LNCaP clone FGC (cell line): ENCODE measurements at regions not wholly inside any gene's neighbourhood (a gene's known extent, or its start where the extent isn't known, plus 50 kb on each side); places are given as distances from the start of the nearest gene placed in this dataset.

Experiments used
- DNase-seq: peaks from one replicate; pipeline ENCODE4 v3.0.0-alpha.2; 2011; ENCODE audit warnings: low read depth
- H3K4me3 ChIP-seq: 2 replicates; pipeline ENCODE4 v1.5.1; 2011; ENCODE audit warnings: mild to moderate bottlenecking, low read depth, low read length, control low read depth
- TF ChIP-seq, protein P1 (sequence below): IDR thresholded peaks from 2 replicates; pipeline ENCODE4 v1.5.1; 2012; ENCODE audit warnings: mild to moderate bottlenecking; ENCODE audit not compliant: control insufficient read depth, insufficient read depth; ENCODE audit errors: extremely low read depth

- no peak overlapping the region for H3K4me3 ChIP-seq
- no peak for DNase-seq
- TF ChIP-seq, protein P1, sequence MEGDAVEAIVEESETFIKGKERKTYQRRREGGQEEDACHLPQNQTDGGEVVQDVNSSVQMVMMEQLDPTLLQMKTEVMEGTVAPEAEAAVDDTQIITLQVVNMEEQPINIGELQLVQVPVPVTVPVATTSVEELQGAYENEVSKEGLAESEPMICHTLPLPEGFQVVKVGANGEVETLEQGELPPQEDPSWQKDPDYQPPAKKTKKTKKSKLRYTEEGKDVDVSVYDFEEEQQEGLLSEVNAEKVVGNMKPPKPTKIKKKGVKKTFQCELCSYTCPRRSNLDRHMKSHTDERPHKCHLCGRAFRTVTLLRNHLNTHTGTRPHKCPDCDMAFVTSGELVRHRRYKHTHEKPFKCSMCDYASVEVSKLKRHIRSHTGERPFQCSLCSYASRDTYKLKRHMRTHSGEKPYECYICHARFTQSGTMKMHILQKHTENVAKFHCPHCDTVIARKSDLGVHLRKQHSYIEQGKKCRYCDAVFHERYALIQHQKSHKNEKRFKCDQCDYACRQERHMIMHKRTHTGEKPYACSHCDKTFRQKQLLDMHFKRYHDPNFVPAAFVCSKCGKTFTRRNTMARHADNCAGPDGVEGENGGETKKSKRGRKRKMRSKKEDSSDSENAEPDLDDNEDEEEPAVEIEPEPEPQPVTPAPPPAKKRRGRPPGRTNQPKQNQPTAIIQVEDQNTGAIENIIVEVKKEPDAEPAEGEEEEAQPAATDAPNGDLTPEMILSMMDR: no peak
These were observed 278.3 kb downstream of the TEX29 start for GRCh38 chr13:111598747-111599146.

- DNase-seq: no peak
- no peak overlapping the region for H3K4me3 ChIP-seq
These were observed 279.3 kb downstream of the TEX29 start for GRCh38 chr13:111599791-111600190.

GRCh38 chr13:111602874-111603273, 282.4 kb downstream of the TEX29 start:
- TF ChIP-seq, protein P1: no peak
- H3K4me3 ChIP-seq: no peak overlapping the region
- no peak for DNase-seq

More at GRCh38 chr13:111599791-111600190, 279.3 kb downstream of the TEX29 start:
- TF ChIP-seq, protein P1: no peak

GRCh38 chr13:111604097-111604496, 283.7 kb downstream of the TEX29 start:
- no peak overlapping the region for H3K4me3 ChIP-seq
- DNase-seq: no peak

DNA sequence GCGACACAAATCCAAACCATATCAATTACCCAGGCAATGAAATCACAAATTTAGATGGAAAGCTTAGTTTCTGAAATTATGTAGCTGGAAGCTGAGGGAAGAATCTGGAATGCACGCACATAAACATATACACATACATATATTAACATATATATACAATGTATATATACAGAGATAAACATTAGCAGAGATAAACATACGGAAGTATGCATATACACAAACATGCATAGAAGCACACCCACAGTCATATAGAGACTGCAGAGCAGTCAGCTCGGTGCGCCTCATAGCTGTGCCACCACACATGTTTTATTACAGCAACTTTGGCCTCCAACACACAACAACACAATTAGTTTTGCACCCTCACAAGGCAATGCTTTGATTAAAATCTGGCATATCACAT, 288.1 kb downstream of the TEX29 start:
- TF ChIP-seq, protein P1: no peak

More at GRCh38 chr13:111604097-111604496, 283.7 kb downstream of the TEX29 start:
- TF ChIP-seq, protein P1: 0 out of 2 replicates have a peak, but pooled peaks have one; percentile 7

DNA sequence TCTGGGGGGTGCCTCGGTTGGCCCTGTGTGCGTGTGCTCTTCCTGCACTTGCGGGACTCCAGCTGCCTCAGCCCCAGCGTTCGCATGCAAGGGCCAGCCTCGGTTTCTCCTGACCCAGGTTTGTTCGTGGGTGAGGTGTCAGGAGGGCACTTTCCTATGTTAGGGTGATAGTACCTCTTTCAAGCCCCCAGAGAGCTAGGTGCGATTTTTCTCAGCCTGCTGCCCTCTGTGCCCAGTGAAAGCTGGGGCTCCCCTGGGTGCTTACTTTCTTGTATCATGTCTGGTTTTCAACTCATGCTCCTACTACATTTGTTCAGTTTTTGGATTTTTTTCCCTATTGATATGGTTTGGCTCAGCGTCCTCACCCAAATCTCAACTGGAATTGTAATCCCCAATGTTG, 289.2 kb downstream of the TEX29 start:
- no peak for DNase-seq
- H3K4me3 ChIP-seq: no peak overlapping the region
- TF ChIP-seq, protein P1: no peak

More for the DNA sequence above, 288.1 kb downstream of the TEX29 start:
- no peak for DNase-seq
- H3K4me3 ChIP-seq: no peak overlapping the region

DNA sequence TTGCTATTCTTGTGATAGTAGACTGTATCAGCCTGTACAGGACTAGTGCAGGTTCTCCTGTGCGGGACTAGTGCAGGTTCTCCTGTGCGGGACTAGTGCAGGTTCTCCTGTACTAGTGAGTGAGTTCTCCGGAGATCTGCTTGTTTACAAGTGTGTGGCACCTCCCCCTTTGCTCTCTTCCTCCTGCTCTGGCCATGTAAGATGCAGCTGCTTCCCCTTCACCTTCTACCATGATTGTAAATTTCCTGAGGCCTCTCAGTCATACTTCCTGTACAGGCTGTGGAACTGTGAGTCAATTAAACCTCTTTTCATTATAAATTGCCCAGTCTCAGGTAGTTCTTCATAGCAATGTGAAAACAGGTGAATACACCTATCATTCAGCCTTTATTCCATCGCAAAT, 289.6 kb downstream of the TEX29 start:
- TF ChIP-seq, protein P1: no peak
- no peak overlapping the region for H3K4me3 ChIP-seq
- DNase-seq: no peak
